Natural killer cell (primary cell): ENCODE measurements at regions not wholly inside any gene's neighbourhood (a gene's known extent, or its start where the extent isn't known, plus 50 kb on each side); places are given as distances from the start of the nearest gene placed in this dataset.
"Not testable (repeated sequence)": the region's sequence is repeated elsewhere in the genome, so short reads cannot be mapped to it uniquely, and the experiment has no call there.

Experiments
- ATAC-seq, 3 donors: fragments of 150-1000 bp in 2 of 3; fragments of 200-7000 bp in 1 of 3; cut with Tn5 transposase; 1 replicate in 1 of 3; 2 replicates in 2 of 3; pipeline ENCODE4 v1.10.0; 2021; ENCODE audit warnings: mild to moderate bottlenecking in 2 of 3, moderate library complexity in 2 of 3
- DNase-seq, 2 donors: peaks; one replicate each; pipeline versions ENCODE4 v3.0.0 to v3.0.0-alpha.2; 2013 to 2021; ENCODE audit warnings: mixed read lengths in 1 of 2
- H3K27ac ChIP-seq: one replicate; pipeline ENCODE4 v1.5.1; 2013; ENCODE audit warnings: mild to moderate bottlenecking, low read length
- H3K27me3 ChIP-seq: one replicate; pipeline ENCODE4 v1.6.1; 2013; ENCODE audit warnings: low read length; ENCODE audit not compliant: control insufficient read depth, insufficient read depth
- H3K36me3 ChIP-seq: one replicate; pipeline ENCODE4 v1.6.1; 2013; ENCODE audit warnings: low read length; ENCODE audit not compliant: control insufficient read depth, insufficient read depth
- H3K4me1 ChIP-seq: one replicate; pipeline ENCODE4 v1.6.1; 2013; ENCODE audit warnings: low read length; ENCODE audit not compliant: control insufficient read depth, insufficient read depth
- H3K4me3 ChIP-seq: one replicate; pipeline ENCODE4 v1.5.1; 2013; ENCODE audit warnings: low read length
- H3K9me3 ChIP-seq: one replicate; pipeline ENCODE4 v1.6.1; 2013; ENCODE audit warnings: low read length; ENCODE audit not compliant: control insufficient read depth, insufficient read depth
- H3K27ac Mint-ChIP-seq, 2 donors: one replicate each; pipeline ENCODE4 v1.8.0; 2022; ENCODE audit warnings: mild to moderate bottlenecking in 2 of 2, mixed read lengths in 2 of 2, moderate library complexity in 1 of 2
- H3K27me3 Mint-ChIP-seq, 2 donors: one replicate each; pipeline ENCODE4 v1.8.0; 2022; ENCODE audit warnings: low read depth in 2 of 2, mixed read lengths in 2 of 2
- H3K36me3 Mint-ChIP-seq: one replicate; pipeline ENCODE4 v1.8.0; 2022; ENCODE audit warnings: mixed read lengths
- H3K4me1 Mint-ChIP-seq, 2 donors: one replicate each; pipeline ENCODE4 v1.8.0; 2022; ENCODE audit warnings: mixed read lengths in 2 of 2
- H3K4me3 Mint-ChIP-seq: one replicate; pipeline ENCODE4 v1.8.0; 2022; ENCODE audit warnings: mild to moderate bottlenecking, moderate library complexity, mixed read lengths
- H3K9me3 Mint-ChIP-seq, 2 donors: one replicate each; pipeline ENCODE4 v1.8.0; 2022; ENCODE audit warnings: mixed read lengths in 2 of 2
- WGBS: methylation state at CpG from one replicate; pipeline ENCODE4 v1.1.7; 2013; ENCODE audit warnings: missing lambda C conversion rate; ENCODE audit not compliant: insufficient coverage; 5-methylcytosine and 5-hydroxymethylcytosine counted together
- intact Hi-C: fragments of 100-400 bp; cut with micrococcal nuclease; formaldehyde crosslinking; loops from one replicate; pipeline ENCODE4 v1.14.2; 2022
- TF ChIP-seq, protein P1 (sequence below): fragments of 200-600 bp; IDR thresholded peaks from one replicate; pipeline ENCODE4 v1.8.0; 2022; ENCODE audit warnings: antibody characterized with exemption

DNA sequence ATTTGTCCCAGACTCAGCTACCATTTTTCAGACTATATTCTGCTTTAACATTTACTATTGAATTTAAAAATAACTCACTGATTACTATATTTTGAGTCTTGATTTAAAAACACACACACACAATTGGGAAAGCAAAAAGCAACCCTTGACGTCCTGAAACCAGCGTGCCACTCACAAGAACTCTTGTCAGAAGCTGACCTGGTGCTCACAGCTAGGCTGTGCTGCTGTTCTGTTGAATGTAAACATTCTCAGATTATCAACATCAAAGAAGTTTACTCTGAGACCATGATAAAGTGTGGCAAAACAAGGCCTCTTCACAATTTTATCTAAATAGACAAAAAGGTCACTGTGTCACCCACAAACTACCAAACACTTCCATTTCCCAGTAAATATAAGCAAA, 62.6 kb upstream of the CACNA2D1 start:
- WGBS = 53% methylated on average over 2 of the region's 2 CpGs
- ATAC-seq (no peak), DNase-seq (no peak)
- Histone ChIP-seq H3K27ac (no peak overlapping the region), H3K4me3 (no peak overlapping the region), H3K27me3 (no peaks in the 10 kb centered on the region), H3K36me3 (no peaks in the 10 kb centered on the region), H3K4me1 (no peaks in the 10 kb centered on the region), H3K9me3 (no peaks in the 10 kb centered on the region)
- TF ChIP-seq, protein P1, sequence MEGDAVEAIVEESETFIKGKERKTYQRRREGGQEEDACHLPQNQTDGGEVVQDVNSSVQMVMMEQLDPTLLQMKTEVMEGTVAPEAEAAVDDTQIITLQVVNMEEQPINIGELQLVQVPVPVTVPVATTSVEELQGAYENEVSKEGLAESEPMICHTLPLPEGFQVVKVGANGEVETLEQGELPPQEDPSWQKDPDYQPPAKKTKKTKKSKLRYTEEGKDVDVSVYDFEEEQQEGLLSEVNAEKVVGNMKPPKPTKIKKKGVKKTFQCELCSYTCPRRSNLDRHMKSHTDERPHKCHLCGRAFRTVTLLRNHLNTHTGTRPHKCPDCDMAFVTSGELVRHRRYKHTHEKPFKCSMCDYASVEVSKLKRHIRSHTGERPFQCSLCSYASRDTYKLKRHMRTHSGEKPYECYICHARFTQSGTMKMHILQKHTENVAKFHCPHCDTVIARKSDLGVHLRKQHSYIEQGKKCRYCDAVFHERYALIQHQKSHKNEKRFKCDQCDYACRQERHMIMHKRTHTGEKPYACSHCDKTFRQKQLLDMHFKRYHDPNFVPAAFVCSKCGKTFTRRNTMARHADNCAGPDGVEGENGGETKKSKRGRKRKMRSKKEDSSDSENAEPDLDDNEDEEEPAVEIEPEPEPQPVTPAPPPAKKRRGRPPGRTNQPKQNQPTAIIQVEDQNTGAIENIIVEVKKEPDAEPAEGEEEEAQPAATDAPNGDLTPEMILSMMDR = no peak
- H3K36me3 Mint-ChIP-seq = no peaks in the 10 kb centered on the region
- H3K4me3 Mint-ChIP-seq = no peak overlapping the region
- no peaks in the 10 kb centered on the region for H3K4me1 Mint-ChIP-seq
- H3K27ac Mint-ChIP-seq = no peak overlapping the region
- H3K27me3 Mint-ChIP-seq = no peaks in the 10 kb centered on the region
- H3K9me3 Mint-ChIP-seq = peaks cover 2 to 15% of the 10 kb centered on the region in 2 donors
- intact Hi-C loops = no loop called here

DNA sequence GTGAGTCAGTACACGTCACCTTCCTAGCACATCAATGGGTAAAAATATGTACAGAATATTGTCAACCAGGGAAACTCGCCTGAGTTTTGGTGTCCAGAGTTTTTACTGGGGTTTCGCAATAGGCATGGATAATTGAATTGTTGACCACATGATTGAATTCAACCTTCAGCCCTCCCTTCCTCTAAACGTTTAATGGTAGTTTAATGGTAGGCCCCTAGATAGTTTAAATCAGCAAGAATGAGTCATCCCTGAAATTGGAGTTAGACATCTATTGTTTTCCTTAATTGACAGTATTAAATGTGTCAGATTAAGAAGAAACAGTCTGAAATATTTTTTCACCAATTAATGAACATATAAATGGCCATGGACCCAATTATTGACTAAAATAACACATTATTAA, 57.8 kb upstream of the CACNA2D1 start:
- H3K27ac ChIP-seq = no peak overlapping the region
- Mint-ChIP-seq H3K4me3 (no peak overlapping the region), H3K27me3 (no peaks in the 10 kb centered on the region), H3K36me3 (no peaks in the 10 kb centered on the region), H3K27ac (no peak overlapping the region), H3K9me3 (peaks cover 2 to 17% of the 10 kb centered on the region in 2 donors), H3K4me1 (no peaks in the 10 kb centered on the region)
- intact Hi-C loops = no loop called here
- no peaks in the 10 kb centered on the region for H3K27me3 ChIP-seq
- H3K36me3 ChIP-seq = no peaks in the 10 kb centered on the region
- TF ChIP-seq, protein P1 = no peak
- WGBS = 79% methylated on average over 2 of the region's 4 CpGs
- no peaks in the 10 kb centered on the region for H3K4me1 ChIP-seq
- no peaks in the 10 kb centered on the region for H3K9me3 ChIP-seq
- DNase-seq = no peak
- no peak for ATAC-seq
- no peak overlapping the region for H3K4me3 ChIP-seq

DNA sequence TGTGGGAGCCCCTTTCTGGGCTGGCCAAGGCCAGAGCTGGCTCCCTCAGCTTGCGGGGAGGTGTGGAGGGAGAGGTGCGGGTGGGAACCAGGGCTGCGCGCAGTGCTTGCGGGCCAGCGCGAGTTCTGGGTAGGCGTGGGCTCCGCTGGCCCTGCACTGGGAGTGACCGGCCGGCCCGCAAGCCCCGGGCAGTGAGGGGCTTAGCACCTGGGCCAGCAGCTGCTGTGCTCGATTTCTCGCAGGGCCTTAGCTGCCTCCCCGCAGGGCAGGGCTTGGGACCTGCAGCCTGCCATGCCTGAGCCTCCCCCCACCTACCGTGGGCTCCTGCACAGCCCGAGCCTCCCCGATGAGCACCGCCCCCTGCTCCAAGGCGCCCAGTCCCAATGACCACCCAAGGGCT, 56.0 kb upstream of the CACNA2D1 start:
- H3K27ac ChIP-seq, H3K4me3 Mint-ChIP-seq, H3K27me3 ChIP-seq, H3K36me3 ChIP-seq, H3K4me1 Mint-ChIP-seq, ATAC-seq, H3K4me3 ChIP-seq, H3K9me3 ChIP-seq, H3K36me3 Mint-ChIP-seq, DNase-seq, H3K4me1 ChIP-seq, intact Hi-C loops, H3K27ac Mint-ChIP-seq, H3K27me3 Mint-ChIP-seq: not testable (repeated sequence)
- 96% methylated on average over 21 of the region's 21 CpGs for WGBS
- H3K9me3 Mint-ChIP-seq = peaks cover 2 to 17% of the 10 kb centered on the region in 2 donors

DNA sequence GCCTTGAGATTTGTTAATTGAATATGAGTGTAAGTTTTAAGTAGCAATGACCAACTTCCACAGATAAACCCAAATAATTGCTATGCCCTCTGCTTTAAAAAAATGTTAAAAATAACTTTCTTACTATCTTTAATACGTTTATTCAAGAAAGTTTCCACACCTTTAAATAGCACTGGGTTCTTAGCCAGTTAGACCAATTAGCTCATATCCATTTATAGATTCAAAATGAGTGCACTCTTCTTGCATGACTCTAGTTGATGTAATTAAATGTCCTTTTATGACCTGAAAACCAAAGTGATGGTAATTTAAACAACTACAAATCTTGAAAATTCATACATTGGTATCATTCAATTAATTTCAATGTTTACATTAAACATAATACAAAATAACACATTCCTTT, 50.8 kb upstream of the CACNA2D1 start:
- Mint-ChIP-seq H3K4me3 (no peak overlapping the region), H3K36me3 (no peaks in the 10 kb centered on the region), H3K4me1 (no peaks in the 10 kb centered on the region), H3K27ac (no peak overlapping the region), H3K9me3 (peaks cover 10 to 11% of the 10 kb centered on the region in 2 donors), H3K27me3 (no peaks in the 10 kb centered on the region)
- Histone ChIP-seq H3K4me1 (no peaks in the 10 kb centered on the region), H3K27me3 (no peaks in the 10 kb centered on the region), H3K9me3 (peaks cover 4% of the 10 kb centered on the region), H3K27ac (no peak overlapping the region), H3K36me3 (no peaks in the 10 kb centered on the region), H3K4me3 (no peak overlapping the region)
- intact Hi-C loops = no loop called here
- TF ChIP-seq, protein P1 = no peak
- WGBS = 38% methylated on average over 1 of the region's 1 CpG
- DNase-seq (no peak), ATAC-seq (no peak)
